T-helper 2 cell treated with Interferon-gamma antibody and Interleukin-4, amounts not matched to agents 100 ng/mL and 5 ng/mL, for 36 hours (primary cell): ENCODE measurements at regions not wholly inside any gene's neighbourhood (a gene's known extent, or its start where the extent isn't known, plus 50 kb on each side); places are given as distances from the start of the nearest gene placed in this dataset.

ENCODE experiments used
- intact Hi-C: fragments of 100-400 bp; cut with micrococcal nuclease; formaldehyde crosslinking; loops from one replicate; pipeline ENCODE4 v1.15.1; 2023

DNA sequence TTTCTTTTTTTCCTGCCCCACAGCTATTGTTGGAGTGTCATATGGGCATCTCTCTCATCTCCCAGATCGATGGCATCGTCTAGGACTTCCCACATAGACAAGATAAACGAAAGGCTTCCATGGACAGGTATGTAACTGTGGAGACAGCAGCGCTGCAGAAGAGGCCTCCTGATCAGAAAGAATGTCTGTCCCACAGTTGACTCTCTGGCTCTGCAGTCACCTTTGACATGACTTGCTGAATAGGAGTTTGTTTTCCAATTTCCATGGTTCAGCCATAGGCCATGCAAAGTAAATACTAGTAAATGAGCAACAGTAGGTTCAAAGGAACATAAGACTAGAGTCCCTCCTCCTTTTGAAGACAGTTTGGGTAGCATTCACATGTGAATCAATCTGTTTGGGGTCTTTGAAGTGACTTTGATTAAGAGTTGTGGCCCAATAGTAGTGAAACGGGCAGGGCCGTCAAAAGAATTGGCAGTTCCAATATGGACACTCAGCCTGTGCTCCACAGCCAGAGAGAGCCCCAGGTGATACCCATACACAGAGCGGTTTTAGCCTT lies 134.7 kb upstream of the IFNGR1 start:
- intact Hi-C loops = no loop called here

GRCh38 chr6:137353346-137353745 lies 134.2 kb upstream of the IFNGR1 start:
- intact Hi-C loops = no loop called here

- intact Hi-C loops = no loop called here
These were observed 133.7 kb upstream of the IFNGR1 start for GRCh38 chr6:137352859-137353258.

DNA sequence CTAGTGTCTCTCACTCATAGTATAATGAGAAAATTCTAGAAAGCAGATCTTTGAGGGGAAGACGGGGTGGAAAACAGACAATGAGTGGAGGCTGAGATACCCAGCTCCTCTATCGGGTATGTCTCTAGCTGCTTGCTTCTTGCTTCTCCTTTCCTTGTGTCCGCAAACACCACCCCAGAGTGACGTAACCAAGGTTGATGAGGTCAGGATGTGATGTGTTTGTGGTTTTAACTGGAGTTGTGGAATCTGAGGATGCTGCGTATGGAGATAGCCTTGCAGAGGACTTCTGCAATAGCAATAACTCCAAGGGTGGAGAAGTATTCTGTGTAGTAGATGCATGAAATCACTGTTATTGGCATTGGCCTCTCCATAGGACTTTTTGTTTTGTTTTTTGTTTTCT lies 132.7 kb upstream of the IFNGR1 start:
- intact Hi-C loops = no loop called here

DNA sequence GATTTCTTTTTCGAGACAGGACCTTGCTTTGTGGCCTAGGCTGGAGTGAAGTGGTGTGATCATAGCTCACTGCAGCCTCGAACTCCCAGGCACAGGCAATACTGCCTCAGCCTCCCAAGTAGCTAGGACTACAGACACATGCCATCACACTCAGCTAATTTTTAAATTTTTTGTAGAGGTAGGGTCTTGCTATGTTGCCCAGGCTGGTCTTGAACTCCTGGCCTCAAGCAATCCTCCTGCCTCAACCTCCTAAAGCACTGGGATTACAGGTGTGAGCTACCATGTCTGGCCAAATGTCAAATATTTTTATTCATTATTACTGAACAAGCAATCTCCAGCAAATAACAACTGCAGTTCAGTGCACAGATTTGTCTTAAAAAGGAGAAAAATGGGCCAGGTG lies 131.7 kb upstream of the IFNGR1 start:
- intact Hi-C loops = no loop called here

DNA sequence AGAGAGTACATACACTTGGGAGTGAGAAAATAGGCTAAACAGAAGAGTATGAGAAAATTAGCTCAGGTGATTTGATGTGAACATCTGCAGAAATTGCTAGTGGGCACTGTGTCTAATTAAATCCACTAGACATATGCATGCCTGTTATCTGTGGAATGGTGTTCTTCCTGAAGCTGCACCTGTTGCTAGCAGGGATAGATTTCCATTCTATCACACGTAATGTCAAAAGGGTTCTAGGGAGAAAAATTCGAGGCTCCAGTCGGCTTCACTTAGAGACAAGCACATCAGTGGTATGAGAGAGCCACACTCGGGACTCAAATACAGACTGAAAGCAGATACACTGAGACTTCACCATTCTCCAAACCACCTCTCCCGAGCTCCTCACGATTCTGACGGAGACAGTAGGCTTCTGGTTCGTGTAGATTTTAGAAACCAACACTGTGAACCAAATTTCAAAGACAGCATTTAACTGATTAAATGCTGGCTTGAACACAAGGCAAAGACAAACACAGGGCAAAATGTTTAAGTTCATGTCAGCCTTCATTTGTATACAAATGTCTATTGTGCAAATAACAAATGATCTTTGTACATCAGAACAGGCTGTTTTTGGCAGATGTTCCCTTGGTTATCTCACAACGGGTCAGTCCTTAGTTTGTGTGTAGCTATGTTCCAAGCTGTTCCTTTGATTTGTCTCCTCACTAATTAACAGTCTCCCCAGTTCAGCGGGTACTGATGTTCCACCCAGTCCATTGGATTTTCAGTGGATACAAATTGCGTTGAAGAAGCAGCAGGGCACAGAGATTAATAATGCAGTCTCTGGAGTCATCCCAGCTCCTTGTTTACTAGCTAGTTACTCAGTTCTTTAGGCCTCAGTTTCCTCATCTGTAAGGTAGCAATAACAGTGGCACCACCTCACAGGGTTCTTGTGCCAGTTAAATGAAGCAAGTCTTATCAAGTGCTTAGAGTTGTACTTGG lies 131.0 kb upstream of the IFNGR1 start:
- intact Hi-C loops = no loop called here

DNA sequence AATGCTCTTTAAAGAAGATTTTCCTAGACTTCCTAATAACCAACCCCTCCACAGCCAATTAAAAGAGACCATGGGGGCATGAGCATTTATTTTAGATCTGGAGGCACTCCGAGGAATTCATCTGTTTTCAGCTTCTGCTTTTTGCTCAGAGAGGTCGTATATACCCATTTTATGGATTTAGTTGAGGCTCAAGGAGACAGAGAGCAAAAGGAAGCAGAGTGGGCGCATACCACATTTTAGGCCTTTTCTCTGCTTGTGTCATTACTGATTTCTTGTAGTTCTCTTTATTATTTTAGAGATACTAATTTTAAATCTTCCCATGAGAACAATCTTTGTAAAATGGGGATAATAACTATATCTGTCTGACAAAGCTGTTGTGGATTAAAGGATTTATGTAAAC lies 129.6 kb upstream of the IFNGR1 start:
- intact Hi-C loops = no loop called here

GRCh38 chr6:137343241-137343640 lies 124.1 kb upstream of the IFNGR1 start:
- intact Hi-C loops = loop anchor here (5.0 kb wide), 1 partner anchor 149 kb away; the partner anchor contains the start of gene OLIG3

- intact Hi-C loops = loop anchor here (1.0 to 5.0 kb wide), 4 partner anchors 73 to 299 kb away; partner anchors contain the start of gene OLIG3
These were observed 123.5 kb upstream of the IFNGR1 start for GRCh38 chr6:137342607-137343190.

- intact Hi-C loops = loop anchor here (1.0 to 5.0 kb wide), 4 partner anchors 74 to 300 kb away; partner anchors contain the start of gene OLIG3
These were observed 122.6 kb upstream of the IFNGR1 start for GRCh38 chr6:137341681-137342195.

DNA sequence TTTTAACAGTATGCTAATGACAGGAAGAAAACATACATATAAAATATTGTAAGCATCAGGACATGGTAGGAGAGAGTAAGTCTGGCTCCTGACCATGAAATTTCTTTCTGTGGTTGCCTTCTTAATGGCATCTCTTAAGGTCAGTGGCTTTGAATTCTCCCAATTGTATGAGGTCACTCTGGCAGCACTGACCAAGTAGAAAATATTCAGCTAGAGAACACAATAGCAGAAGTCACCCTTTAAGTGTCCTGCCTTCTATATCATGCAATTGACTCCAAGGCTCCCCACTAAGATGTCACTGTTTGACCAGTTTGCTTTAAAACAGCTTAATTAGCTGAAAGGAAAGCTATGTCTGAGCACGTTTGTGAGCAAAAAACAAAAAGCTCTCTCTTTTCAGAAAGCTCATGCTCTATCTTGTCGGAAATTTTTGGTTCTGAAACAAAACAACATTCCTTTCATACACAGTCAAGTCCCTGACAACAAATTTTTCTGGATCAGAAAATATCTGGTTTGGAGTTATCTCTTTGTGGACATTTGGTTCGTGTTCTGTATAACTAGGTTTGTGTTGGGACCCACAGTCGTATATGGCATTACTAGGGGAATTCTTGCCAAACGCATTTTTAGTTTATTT lies 120.9 kb upstream of the IFNGR1 start:
- intact Hi-C loops = loop anchor here (5.0 kb wide), 1 partner anchor 152 kb away; the partner anchor contains the start of gene OLIG3

- intact Hi-C loops = no loop called here
These were observed 115.7 kb upstream of the IFNGR1 start for GRCh38 chr6:137334884-137335283.

- intact Hi-C loops = no loop called here
These were observed 114.9 kb upstream of the IFNGR1 start for GRCh38 chr6:137334094-137334493.

DNA sequence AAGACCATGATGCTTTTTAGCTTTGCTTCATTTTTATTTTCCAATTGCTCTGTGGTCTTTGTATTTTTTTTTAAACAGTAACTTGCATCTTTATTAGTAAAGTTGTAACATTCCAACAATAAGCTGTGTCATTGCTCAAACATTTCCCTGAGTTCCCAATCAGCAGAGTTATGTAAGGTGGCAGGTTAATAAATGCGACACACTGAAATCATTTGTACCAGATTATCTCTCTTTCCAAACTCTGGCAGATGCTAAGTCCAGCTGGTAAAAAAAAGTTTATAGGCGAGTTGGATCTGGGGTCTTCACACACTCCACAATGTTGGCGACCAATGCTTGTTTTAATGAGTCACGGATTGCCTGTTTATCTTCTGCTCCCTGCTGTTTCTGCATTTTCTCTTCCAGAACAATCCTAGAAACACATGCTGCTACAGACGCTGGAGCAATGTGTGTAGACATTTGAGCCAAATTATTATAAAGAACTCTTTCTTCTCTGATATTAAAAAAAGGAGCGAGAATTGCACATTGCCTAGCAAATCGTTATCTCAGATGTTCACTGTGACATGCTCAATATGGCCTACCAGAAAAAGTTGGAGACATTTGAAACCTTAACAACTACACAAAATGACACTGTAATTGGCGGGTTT lies 113.6 kb upstream of the IFNGR1 start:
- intact Hi-C loops = no loop called here

DNA sequence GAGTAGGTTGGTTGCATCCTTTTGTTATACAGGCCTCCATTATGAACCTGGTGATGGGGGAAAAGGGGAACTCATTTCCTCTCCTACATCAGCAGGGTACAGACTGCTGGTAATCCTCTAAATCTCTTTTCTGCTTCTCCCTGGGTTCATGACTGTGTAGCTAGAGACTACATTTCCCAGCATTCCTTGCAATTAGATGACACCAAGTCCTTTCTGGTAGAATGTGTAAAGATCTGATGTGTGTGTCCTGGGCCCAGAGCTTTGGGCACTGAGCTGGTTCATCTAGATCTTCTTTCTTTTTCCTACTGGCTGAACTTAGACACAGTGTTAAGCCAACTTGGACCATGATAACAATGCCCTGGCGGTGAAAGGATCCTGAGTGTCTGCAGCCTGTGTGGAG lies 104.7 kb upstream of the IFNGR1 start:
- intact Hi-C loops = no loop called here

GRCh38 chr6:137320271-137320670 lies 101.1 kb upstream of the IFNGR1 start:
- intact Hi-C loops = no loop called here

GRCh38 chr6:137316626-137317025 lies 97.4 kb upstream of the IFNGR1 start:
- intact Hi-C loops = no loop called here

DNA sequence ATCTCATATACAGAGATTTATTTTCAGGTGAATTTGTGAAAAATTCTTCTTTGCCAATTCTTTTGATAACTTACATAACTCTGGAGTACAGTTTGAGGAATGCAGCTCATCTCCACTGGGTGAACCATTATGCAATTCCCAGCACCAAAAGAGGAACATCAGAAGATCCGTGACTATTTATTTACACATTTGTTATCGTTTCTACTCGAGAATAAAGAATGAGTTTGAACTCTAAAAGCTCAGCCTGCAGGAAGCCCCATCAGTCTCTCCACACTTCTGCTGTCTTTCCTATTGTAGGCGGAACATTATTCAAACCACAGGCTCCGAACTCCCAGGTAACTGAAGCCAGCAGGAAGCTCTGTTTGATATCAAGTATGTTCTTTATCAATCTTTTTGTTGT lies 95.9 kb upstream of the IFNGR1 start:
- intact Hi-C loops = no loop called here

DNA sequence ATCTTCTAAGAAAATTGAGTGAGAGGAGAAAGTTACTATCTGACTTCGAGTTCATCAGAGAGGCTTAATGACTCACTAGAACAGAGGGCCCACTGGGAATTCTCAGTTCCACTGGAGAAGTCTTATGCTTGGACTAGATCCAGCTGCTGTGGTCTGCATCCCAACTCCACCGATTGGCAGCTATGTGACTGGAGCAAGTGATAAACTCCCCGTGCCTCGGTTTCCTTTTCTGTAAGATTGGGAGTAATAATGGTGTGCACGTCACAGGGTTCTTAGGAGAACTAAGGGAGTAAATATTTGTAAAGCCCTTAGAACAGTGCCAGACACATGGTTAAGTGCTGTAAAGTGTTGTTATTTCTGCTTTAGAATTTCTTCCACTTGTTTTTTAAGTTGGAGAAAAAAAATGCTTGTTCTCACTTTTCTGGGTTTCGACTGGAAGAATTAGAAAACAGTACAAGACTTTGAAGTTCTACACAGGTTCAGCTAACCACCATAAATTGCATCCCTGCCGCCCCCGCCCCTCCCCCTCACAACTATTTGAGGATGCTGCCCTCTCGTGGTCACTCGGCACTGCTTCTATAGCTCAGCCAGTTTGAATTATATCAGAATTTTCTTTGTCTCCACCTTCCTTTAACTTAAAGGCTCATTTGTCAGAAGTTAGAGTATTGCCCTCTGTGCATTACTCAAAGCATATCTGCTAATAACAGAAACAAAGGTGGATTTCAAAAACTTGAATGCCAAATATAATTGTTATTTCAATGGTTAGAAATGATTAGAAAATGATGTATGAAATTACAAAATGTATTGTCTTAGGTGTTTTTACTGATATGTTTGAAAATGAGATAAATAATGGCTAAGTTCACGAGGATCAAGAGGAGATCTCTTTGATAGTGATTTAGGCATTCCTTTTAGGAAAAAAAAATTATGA lies 95.0 kb upstream of the IFNGR1 start:
- intact Hi-C loops = loop anchor here (1.0 kb wide), 7 partner anchors 43 to 346 kb away; no protein-coding TSS in a partner anchor

- intact Hi-C loops = no loop called here
These were observed 94.0 kb upstream of the IFNGR1 start for GRCh38 chr6:137313211-137313610.
